Activated CD4-positive, CD25-positive, alpha-beta regulatory T cell treated with anti-CD3 and anti-CD28 coated beads, Interleukin-2, amount 50 U/mL, for 24 hours (primary cell): ENCODE measurements at regions not wholly inside any gene's neighbourhood (a gene's known extent, or its start where the extent isn't known, plus 50 kb on each side); places are given as distances from the start of the nearest gene placed in this dataset.

Experiments
- ATAC-seq, 2 donors: fragments of 150-1000 bp; cut with Tn5 transposase; one replicate each; pipeline ENCODE4 v1.10.0; 2021; ENCODE audit warnings: mild to moderate bottlenecking in 1 of 2, moderate library complexity in 1 of 2

DNA sequence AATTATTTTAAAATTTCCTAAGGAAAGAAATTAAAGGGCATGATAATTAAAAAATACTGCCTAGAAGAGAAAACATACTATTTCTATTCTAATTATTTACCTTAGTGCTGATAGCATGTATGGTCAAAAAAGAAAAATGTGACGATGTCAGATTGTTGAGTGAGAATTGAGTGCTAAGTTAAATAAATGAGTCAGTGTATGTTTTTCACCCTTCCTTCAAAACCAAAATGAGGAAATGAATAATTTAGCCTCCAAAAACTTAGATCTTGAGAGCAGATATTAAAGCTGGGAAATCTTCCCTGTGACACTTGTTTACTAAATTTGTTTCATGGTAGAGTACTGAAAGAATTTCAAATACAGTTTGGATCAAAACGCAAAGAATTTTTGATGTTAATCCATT lies 58.6 kb upstream of the NYAP2 start:
- no peak for ATAC-seq

DNA sequence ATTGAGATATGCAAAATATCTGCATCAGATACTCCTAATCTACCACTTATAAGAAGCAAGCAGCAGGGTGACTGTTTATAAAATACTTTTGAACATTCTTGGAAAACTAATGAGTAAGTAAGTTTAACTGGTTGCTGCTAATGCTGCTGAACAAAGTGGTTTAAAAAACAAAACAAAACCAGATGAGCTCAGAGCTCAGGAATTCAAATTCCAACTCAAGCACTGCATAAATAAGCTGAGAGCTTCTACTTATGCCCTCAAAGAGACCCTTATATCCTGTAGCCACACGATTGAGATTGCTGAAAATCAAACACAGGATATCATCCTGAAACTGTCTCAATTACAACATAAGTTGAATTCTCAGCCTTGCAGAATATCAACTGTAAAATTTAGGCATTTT lies 62.3 kb upstream of the NYAP2 start:
- no peak for ATAC-seq

DNA sequence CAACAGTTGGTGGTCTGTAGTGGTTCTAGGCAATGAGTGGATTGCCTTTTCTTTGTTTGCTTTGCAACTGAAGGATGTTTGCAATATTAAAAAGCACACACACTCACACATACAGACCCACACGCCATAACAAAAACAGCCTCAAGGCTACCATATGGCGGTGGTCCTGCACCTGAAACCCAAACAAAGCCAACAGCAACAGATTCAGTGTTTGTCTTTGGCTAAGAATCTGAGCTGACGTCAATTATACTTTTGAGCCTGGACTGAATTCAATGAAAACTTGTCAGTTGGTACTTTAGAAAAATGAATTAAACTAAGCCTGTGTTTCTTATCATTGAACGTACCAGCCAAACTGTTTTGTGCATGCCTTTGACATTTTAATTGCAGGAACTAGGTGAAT lies 65.0 kb upstream of the NYAP2 start:
- no peak for ATAC-seq

DNA sequence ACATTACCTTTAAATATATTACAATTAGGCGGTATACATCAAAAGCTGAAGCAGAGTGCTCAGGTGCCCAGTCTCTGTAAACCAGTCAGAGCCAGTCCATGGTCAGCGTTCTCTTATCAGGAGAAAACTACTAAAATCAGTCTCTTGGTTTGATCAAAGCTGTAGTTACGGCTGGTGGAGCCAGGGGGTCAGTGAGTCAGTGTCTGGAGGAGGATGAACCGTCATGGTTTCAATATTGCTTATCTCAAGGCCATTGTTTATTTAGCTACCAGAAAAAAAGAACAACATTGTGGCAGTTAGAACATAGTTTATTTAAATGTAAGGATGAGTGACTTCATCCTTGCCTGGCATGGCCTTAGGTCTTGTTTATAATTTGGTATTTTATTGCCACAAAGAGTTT lies 71.3 kb upstream of the NYAP2 start:
- no peak for ATAC-seq

DNA sequence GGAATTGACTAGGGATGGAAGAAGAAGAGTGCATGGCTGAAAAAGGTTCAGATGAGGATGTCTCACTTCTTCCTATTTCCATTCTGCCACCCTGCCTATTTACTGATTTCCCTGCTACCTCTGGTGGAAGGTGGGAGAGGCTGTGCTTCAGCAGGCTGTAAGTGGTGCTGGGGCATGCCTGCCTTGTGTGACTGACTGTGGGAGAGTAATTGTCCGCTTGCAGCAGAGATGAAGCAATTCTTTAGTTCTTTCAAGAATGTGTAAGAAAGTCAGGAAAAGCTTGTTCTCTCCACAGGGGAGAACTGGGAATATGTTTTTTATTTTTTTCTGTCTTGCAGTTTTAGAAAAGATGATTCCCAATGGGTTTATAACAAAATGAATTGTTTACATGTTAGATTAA lies 72.5 kb upstream of the NYAP2 start:
- ATAC-seq, result no peak

DNA sequence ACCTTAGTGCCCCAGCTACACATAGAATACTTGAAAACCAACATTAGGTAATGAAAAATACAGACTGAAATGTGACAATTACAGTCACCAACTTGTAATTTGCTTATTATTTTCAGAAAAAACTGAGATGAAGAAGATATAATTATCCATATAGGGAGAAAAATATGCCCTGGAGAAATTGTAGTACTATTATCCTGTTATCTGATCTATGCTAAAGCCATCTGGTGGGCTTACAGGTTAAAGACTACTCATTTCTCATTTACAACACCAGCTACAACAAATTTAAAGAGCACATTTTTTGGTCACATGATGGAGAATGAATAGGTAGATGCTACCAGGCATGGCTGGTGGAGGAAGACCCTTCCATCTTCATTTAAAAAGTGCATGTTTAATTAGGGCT lies 79.6 kb upstream of the NYAP2 start:
- no peak for ATAC-seq

DNA sequence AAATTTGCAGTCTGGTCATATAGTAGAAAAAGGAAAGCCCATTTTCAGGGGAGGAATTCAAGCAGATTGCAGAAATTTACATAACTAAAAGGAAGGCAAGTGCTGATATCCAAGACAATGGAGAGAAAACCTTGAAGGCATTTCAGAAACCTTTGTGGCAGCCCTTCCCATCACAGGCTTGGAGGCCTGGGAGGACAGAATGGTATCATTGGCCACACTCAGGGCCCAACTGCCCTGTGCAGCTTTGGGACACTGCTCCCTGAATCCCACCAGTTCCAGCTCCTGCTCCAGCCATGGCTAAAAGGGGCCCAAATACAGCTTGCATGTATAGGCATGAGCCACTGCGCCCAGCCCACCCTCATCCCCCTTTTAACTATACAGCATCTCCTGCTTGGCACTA lies 81.1 kb upstream of the NYAP2 start:
- ATAC-seq, result no peak

DNA sequence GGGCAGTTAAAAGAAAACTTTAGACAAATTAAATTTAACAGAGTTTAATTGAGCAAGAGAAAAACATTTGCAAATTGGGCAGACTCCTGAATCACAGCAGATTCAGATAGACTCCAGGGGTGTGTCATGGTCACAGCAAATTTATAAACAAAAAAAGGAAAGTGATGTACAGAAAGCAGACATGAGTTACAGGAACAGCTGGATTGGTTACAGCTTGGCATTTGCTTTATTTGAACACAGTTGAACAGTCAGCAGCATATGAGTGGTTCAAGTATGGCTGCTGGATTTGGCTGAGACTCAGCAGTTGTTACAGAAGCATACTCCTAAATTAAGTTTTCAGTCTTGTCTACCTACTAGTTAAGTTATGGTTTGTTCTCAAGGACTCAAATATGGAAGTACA lies 82.3 kb upstream of the NYAP2 start:
- no peak for ATAC-seq

DNA sequence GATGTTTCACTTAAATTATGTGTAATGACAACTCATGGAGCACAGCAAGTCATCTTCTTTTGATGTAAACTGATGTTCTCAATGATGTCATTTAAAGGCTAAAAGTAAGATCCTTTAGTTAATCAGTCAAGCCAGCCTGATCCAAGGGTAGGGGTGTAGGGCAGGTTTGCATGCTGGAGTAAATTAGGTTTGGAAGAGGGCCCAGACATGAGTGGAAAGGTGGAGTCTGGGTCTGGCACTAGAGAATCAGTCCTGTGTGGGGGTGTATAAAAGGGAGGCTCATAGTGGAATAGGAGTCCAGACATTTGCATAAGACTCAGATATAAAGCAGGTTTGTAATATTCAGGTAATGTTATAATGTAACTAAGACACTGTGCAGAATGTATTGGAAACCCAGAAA lies 88.8 kb upstream of the NYAP2 start:
- no peak for ATAC-seq

DNA sequence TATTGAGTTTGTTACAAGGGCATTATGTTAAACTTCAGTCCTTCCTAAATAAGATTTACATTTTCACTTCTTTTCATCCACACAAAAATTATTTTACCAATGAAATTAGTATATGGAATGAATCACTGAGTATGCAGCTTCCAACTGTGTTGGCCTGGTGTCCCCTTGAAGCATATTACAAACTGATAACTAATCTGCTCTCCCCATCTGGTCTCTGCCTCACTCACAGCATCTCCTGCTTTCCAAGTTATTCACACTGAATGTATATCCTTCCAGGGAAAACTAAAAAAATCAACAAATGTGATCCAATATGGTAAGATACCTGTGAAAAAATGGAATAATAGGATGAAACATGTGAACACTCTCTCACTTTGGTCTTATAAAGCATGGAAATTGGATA lies 90.0 kb upstream of the NYAP2 start:
- ATAC-seq, result no peak

DNA sequence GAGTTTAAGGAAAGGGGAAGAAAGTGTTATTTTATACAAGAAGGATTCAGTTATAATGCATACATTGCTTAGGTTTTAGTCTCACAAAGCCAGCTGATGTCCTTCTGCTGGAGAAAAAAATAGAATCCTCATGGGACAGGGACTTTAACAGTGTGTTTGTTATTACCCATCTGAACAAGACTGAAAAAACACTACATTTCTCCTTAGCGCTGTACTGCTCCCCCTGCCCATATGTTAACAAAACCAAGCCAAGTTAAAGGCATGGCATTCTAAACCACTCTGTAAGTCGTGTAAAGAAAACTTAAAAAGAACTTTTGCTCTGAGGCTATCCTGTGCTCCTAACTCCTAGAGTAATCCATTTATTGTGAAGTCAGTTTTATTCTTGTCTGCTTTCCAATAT lies 102.6 kb upstream of the NYAP2 start:
- no peak for ATAC-seq

DNA sequence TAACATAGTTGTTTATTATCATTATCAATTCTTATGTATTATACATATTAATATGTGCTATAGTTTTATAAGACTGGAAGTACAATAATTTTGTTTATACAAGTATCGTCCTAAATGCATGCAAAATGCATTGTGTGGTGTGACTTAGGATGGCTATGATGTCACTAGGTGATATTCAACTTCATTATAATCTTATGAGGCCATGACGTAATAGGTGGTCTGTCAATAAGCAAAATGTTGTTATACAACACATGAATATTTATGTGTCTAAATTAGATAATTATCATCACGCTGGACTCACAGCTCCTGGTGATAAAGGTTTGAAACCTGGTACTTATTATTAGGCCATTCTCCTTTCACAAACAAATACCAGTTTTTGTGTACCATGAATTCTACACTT lies 104.4 kb upstream of the NYAP2 start:
- ATAC-seq, result no peak

DNA sequence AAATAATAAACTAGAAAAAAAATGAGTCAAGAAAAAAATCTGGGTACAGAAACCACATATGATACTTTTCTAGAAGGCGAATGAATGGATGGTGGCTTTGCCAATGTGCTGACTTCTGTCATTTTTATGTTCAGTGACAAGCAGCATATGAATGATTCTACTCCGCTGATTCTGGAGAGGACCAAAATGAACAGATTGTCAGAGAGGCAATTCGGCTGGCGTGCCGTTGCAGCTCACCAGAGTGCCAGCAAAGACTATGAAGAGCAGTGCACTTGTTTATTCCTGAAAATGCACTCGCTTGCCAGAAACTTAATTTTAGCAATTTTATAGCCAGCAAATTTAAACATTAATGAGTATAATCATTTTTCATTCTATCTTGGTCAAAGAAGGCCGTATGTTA lies 105.9 kb upstream of the NYAP2 start:
- ATAC-seq, result no peak

DNA sequence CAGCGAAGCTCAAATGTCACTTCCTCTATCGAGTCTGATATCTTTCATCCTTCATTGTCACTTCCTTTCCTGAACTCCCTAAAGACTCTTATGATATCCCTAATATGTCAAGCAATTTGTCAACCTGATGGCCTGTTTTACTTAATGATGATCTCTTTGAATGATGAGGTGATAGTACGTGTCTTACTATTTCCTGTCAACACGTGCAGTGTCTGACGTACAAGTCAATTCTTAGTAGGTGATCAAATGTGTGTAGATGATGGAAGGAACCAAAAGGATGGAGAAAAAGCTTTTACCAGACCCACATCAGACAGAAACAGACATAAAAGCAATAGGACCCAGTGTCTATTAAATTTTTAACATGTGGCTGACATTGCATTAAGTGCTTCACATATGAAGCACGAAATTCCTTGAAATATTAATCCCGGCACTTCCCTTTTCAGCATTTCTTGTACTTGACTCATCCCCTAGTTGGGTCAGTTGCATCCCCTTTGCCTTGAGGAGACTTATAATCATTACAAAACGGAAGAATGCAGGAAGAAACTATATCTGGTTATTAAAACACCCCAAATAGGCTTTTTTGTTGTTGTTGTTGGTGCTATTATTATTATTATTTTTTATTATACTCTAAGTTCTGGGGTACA lies 108.6 kb upstream of the NYAP2 start:
- ATAC-seq, result no peak

DNA sequence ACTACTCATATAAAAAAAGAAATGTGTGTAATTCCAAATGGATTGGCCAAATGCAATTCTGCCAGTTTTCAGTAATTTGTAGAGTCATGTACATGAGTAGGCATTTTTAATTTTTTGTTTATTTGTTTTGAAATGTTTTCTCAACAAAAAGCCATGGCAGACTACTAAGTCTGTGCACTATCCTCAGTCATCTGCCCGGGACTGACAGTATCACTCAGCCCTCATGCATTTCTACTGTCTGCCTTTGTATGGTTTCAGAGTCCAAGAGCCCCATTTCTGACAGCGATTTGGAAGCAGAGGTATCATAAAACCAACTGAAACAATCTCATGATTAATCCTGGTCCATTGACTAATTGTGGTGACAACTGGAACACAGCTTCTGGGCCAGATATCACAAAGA lies 109.9 kb upstream of the NYAP2 start:
- no peak for ATAC-seq

DNA sequence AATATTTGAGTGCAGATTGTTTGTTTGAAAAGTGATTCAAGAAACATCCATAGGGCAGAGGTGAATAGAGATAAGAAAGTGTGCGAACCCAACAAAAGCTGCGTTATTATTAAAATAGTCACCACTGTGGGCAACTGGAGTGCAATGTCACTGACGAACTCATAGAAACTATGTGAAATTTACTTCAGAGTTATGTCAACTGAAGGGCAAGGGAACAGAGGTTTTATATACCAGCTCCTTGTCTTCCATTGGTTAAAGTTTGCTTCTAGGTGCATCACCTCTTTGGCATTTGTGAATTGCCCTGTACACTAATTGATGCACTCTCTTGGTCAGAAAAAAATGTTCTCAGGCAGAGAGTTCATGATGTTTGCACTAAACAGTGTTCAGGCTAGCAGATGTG lies 110.5 kb upstream of the NYAP2 start:
- no peak for ATAC-seq

DNA sequence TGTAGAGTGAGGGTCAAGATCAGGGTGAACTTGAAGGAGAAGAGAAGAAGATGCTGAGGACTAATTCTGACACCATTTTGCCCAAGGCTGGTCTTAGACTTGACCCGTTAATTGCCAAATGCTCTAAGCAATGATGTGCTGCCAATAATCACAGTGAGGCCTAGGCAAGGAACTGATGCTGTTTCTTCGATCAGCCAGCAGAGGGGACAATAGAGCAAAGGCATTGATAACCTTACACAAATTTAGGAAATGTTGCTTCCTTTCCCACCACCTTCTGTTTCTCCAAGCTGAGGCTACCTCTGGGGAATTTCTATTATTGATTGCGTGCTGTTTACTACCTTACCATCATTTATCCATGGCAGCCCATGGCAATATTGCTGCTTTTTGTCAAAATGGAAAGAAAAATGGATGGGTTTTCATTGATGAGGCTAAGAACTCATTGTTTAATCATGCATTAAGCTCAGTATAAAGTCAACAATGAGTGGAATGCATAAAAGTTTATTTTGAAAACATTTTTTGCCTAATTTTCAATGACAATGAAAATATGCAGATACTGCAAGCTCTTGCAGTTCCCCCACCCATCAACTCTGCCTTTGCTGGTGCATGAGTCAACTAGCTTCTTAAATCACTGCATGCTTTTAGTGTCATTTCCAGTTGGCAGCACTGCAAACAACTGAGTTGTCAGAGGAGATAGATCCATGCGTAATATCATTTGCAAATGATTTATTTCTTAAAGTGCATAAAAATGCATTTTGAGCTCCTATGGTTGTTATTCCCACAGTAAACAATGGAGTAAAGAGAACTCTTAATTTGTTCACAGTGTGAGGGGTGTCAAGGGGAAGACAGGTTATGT lies 116.4 kb upstream of the NYAP2 start:
- ATAC-seq, result peak; percentile 28 to 48

DNA sequence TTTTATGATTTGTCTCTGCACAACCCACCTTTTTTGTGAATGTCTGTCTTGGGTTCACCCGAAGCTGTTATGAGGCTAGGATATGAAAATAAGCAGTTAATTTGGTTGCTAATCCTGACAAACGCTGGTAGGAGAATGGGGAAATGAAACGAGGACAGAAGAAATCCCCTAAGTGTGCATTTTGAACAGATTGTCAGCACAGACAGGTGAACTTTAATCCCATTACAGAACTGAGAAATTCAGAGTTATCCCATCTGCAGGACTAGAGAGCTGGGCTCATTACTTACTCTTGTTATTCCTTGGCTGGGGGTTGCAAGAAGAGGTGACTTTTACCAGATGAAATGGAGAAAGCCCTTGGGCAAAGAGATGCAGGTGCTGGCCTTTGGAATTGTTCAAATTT lies 123.3 kb upstream of the NYAP2 start:
- no peak for ATAC-seq

DNA sequence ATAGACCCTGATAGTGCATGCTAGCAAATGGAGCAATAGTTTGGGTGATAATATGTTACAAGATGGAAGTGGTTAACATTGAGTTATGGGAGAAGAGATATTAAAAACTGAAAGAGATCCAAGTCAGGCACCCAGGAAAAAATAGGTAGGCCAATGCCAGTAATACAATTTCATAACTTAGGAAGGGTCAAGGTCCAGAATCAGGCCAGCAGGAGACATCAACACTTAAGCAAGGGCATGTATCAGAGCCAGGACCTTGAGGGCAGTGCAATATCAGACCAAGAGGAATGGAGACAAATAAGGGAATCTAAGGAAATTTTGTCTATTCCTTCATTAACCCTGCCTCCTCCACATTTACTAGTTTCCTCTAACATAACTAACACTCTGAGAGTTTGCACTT lies 124.1 kb upstream of the NYAP2 start:
- no peak for ATAC-seq

DNA sequence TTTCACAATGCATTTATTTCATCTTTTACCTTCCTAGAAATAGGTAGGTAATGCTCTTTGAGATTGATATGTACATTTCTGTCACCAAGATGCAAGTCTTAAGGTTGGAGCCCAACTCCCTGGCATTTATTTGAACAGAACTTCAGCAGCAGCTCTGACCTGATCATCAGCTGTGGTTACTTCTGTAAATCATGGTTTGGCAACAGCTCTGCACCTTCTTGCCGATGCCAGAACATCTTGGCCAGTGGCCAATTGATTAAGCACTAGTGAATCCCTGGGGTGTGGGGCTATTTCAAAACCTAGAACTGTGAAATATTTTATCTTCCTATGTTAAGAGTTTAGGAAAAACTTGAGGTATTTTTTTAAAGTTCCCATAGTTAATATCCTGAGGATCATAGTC lies 124.8 kb upstream of the NYAP2 start:
- no peak for ATAC-seq

DNA sequence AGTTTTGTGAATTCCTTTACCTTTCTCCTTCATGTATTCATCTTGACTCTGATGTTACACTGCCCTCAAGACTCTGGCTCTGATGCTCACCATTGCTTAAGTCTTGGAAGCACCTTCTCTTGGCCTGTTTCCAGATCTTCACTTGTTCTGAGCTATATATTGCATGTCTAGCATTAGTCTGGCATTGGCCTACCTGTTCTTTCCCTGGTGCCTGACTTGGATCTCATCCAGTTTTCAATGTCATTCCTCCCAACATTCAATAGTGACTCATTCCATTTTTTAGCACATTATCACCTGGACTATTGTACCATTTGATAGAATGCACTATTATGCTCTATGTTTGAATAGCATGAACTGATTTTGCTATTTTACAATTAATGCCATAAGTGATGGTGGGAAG lies 127.3 kb upstream of the NYAP2 start:
- no peak for ATAC-seq

DNA sequence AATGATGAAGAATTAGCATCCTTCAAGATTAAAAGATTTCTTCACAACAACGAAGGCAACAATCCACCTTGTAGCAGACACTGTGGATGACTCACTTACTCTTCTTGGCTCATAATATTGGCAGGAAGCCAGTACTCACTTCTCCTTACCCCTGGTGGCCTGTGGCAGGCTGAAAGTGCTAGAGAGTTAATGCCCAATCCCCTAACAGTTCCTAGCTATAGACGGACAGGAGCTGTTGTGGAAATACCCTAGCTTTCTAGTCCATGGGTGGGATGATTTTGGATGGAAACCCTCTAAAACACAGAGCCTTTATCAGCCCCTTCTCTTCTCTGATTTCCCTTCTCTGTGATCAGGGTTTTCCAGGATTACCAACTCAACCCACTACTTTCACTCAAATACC lies 128.6 kb upstream of the NYAP2 start:
- peak; percentile 79 to 83 for ATAC-seq

DNA sequence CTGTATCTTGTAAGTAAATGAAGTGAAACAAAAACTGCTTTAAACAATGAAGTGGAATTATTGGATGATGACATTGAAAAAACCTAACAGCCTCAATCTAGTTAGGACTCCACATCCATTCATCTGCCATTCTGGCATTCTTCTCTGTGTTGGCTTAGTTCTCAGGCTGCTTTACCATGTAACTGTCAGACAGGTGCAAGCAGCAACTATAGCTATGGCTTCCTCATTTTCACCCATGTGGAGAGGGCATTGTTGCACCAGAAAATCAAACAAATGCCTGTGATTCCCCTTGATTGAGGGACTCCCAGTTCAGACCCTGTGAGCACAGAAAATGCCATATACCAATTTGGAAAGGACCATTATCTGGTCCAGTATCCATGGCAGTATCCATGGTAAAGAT lies 129.5 kb upstream of the NYAP2 start:
- ATAC-seq, result no peak

DNA sequence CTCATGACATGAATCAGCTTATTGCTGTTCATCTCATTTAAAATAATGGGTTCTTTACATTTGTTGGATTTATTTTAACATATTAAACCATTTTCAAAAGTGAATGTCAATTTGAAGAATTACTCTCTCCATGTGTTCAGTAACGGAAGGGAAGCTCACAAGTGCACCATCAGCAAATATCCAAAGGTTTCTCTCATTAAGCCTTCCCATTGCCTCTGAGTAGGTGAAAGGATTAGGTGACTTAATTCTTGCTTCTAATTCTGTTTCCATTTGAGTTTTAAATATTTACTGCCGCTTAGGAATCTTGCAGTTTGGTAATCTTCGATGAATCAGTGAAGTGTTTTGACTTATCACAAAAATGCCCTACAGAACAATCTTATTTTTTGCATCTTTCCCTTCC lies 145.1 kb upstream of the NYAP2 start:
- ATAC-seq, result no peak

DNA sequence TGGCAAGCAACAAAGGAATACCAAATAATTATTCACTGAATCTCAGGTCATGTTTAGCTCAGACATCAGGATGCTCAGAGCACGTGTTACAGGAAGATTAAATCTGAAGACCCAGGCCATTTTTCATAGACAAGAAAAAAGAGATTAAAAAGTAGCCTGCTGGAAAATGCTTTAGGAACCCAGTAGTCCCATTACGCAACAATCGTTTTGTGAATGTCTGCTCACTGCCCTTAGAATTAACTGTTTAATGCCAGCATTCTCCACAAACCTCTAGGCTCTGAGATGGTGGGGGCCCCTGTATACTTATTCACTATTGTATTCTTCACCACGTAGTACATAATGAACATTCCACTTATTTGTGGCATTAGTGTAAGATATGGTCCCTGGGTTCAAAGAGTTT lies 154.6 kb upstream of the NYAP2 start:
- ATAC-seq, result no peak
